Transverse colon (tissue), 4 donors: ENCODE measurements at regions not wholly inside any gene's neighbourhood (a gene's known extent, or its start where the extent isn't known, plus 50 kb on each side); places are given as distances from the start of the nearest gene placed in this dataset.

Experiments
- EP300 ChIP-seq: sonication (generic); formaldehyde crosslinking; IDR thresholded peaks from one replicate; pipeline ENCODE4 v1.6.1; 2017; ENCODE audit warnings: antibody characterized with exemption, low read depth
- POLR2A ChIP-seq: fragments of 450-650 bp; IDR thresholded peaks from one replicate; pipeline ENCODE4 v1.6.1; 2016; ENCODE audit warnings: antibody characterized with exemption, mild to moderate bottlenecking, moderate library complexity
- POLR2AphosphoS5 ChIP-seq, 3 donors: sonication (generic); formaldehyde crosslinking; IDR thresholded peaks; one replicate each; pipeline ENCODE4 v1.6.1; 2016; ENCODE audit warnings: antibody characterized with exemption in 3 of 3
- TF ChIP-seq, protein P1 (sequence below), 5 experiments: fragments of 200-600 bp in 3 of 5; fragments of 450-650 bp in 2 of 5; sonication (generic) in 3 of 5; IDR thresholded peaks; 1 replicate in 2 of 5; 2 replicates in 3 of 5; pipeline ENCODE4 v1.5.1; 2016 to 2017; ENCODE audit warnings: antibody characterized with exemption in 5 of 5, inconsistent platforms in 3 of 5, mild to moderate bottlenecking in 2 of 5, moderate library complexity in 1 of 5

DNA sequence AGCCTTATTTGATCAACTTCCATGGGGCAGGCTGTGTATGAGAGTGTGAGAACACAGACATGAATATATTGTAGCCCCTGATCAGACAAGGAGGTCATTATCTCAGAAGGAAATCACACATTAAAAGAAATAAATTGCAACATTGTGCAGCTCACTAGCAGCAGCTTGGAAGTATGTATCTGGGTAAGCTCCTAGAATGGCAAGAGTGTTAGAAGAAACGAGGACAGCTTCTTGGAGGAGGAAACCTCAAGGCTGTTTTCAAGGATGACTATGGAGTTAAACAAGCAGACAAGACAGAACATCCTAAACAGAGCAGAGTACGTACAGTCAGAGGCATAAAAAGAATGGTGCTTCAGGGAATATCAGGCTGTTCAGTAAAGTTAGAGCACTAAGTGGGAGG, 511.0 kb downstream of the SLCO4C1 start:
- TF ChIP-seq, protein P1, sequence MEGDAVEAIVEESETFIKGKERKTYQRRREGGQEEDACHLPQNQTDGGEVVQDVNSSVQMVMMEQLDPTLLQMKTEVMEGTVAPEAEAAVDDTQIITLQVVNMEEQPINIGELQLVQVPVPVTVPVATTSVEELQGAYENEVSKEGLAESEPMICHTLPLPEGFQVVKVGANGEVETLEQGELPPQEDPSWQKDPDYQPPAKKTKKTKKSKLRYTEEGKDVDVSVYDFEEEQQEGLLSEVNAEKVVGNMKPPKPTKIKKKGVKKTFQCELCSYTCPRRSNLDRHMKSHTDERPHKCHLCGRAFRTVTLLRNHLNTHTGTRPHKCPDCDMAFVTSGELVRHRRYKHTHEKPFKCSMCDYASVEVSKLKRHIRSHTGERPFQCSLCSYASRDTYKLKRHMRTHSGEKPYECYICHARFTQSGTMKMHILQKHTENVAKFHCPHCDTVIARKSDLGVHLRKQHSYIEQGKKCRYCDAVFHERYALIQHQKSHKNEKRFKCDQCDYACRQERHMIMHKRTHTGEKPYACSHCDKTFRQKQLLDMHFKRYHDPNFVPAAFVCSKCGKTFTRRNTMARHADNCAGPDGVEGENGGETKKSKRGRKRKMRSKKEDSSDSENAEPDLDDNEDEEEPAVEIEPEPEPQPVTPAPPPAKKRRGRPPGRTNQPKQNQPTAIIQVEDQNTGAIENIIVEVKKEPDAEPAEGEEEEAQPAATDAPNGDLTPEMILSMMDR (IDR thresholded peaks at IDR 0.05): no peak
- TF ChIP-seq EP300 (no peak), POLR2AphosphoS5 (IDR thresholded peaks at IDR 0.05) (peak in 1 of 3 donors; percentile 15), POLR2A (no peak)
